GM23338 (cell line): ENCODE measurements at regions not wholly inside any gene's neighbourhood (a gene's known extent, or its start where the extent isn't known, plus 50 kb on each side); places are given as distances from the start of the nearest gene placed in this dataset.
A peak's percentile ranks its signal among the peaks of the same experiment; 100 is the strongest.

ENCODE experiments used
- ATAC-seq: fragments of 200-7000 bp; cut with Tn5 transposase; 3 replicates; pipeline ENCODE4 v1.9.1; 2020
- DNase-seq: peaks from one replicate; pipeline ENCODE4 v3.0.0-alpha.2; 2015; ENCODE audit warnings: low spot score
- H2AFZ ChIP-seq: fragments of 200-600 bp; sonication (generic); 2 replicates; pipeline ENCODE4 v1.8.0; 2016; ENCODE audit warnings: antibody characterized with exemption, mild to moderate bottlenecking, moderate library complexity
- H3F3A ChIP-seq: fragments of 200-600 bp; sonication (generic); replicated peaks from 2 replicates; pipeline ENCODE4 v1.8.0; 2017; ENCODE audit warnings: antibody characterized with exemption, mixed run types, low read depth
- H3K27ac ChIP-seq: fragments of 200-600 bp; sonication (generic); 2 replicates; pipeline ENCODE4 v1.6.1; 2016; ENCODE audit warnings: low read depth
- H3K27me3 ChIP-seq: fragments of 200-600 bp; sonication (generic); 2 replicates; pipeline ENCODE4 v1.8.0; 2016; ENCODE audit warnings: mild to moderate bottlenecking, mixed run types, moderate library complexity; ENCODE audit not compliant: insufficient read depth
- H3K36me3 ChIP-seq: fragments of 200-600 bp; sonication (generic); 2 replicates; pipeline ENCODE4 v1.8.0; 2016; ENCODE audit warnings: mild to moderate bottlenecking; ENCODE audit not compliant: insufficient read depth
- H3K4me1 ChIP-seq: fragments of 200-600 bp; sonication (generic); 2 replicates; pipeline ENCODE4 v1.8.0; 2016; ENCODE audit warnings: mild to moderate bottlenecking, moderate library complexity; ENCODE audit not compliant: insufficient read depth
- H3K4me2 ChIP-seq: fragments of 200-600 bp; sonication (generic); 2 replicates; pipeline ENCODE4 v1.7.1; 2017; ENCODE audit warnings: mixed run types
- H3K4me3 ChIP-seq: fragments of 200-600 bp; sonication (generic); 2 replicates; pipeline ENCODE4 v1.6.1; 2016; ENCODE audit warnings: mixed run types
- H3K79me2 ChIP-seq: fragments of 200-600 bp; sonication (generic); replicated peaks from 2 replicates; pipeline ENCODE4 v1.8.0; 2017; ENCODE audit warnings: mild to moderate bottlenecking; ENCODE audit not compliant: insufficient read depth
- H3K9me2 ChIP-seq: fragments of 200-600 bp; sonication (generic); 2 replicates; pipeline ENCODE4 v1.8.0; 2017; ENCODE audit not compliant: insufficient read depth
- H4K20me1 ChIP-seq: fragments of 200-600 bp; sonication (generic); replicated peaks from 2 replicates; pipeline ENCODE4 v1.8.0; 2017; ENCODE audit warnings: mild to moderate bottlenecking; ENCODE audit not compliant: insufficient read depth
- H3K27ac Mint-ChIP-seq: 2 replicates; pipeline ENCODE4 v1.8.0; 2020; ENCODE audit warnings: inconsistent platforms, mild to moderate bottlenecking, moderate library complexity, mixed read lengths
- H3K27me3 Mint-ChIP-seq: 3 replicates; pipeline ENCODE4 v1.8.0; 2022; ENCODE audit warnings: low read depth, mild to moderate bottlenecking, moderate library complexity, mixed read lengths, inconsistent platforms; ENCODE audit not compliant: insufficient read depth, poor library complexity
- H3K36me3 Mint-ChIP-seq: 3 replicates; pipeline ENCODE4 v1.8.0; 2021; ENCODE audit warnings: low read depth, mild to moderate bottlenecking, inconsistent platforms, moderate library complexity, mixed read lengths
- H3K4me1 Mint-ChIP-seq: 3 replicates; pipeline ENCODE4 v1.8.0; 2020; ENCODE audit warnings: mild to moderate bottlenecking, inconsistent platforms, mixed read lengths
- H3K4me3 Mint-ChIP-seq: 3 replicates; pipeline ENCODE4 v1.8.0; 2021; ENCODE audit warnings: moderate library complexity, mild to moderate bottlenecking, inconsistent platforms, mixed read lengths
- H3K9me3 Mint-ChIP-seq: 3 replicates; pipeline ENCODE4 v1.8.0; 2020; ENCODE audit warnings: moderate library complexity, mild to moderate bottlenecking, inconsistent platforms, mixed read lengths
- JUNB ChIP-seq: IDR thresholded peaks from one replicate; pipeline ENCODE4 v1.6.1; 2016; ENCODE audit warnings: antibody characterized with exemption; ENCODE audit not compliant: unreplicated experiment
- POLR2AphosphoS5 ChIP-seq: IDR thresholded peaks from 2 replicates; pipeline ENCODE4 v1.6.1; 2016; ENCODE audit warnings: antibody characterized with exemption, low read depth
- ZNF114 ChIP-seq: fragments of 250-450 bp; sonication (Bioruptor Pico); IDR thresholded peaks from 2 replicates; pipeline ENCODE4 v1.5.0; 2020; ENCODE audit warnings: mild to moderate bottlenecking, moderate library complexity
- ZNF331 ChIP-seq: fragments of 250-450 bp; sonication (Bioruptor Pico); IDR thresholded peaks from 2 replicates; pipeline ENCODE4 v1.5.0; 2020; ENCODE audit warnings: low read depth, mild to moderate bottlenecking, moderate library complexity
- TF ChIP-seq, protein P1 (sequence below), 2 experiments: fragments of 200-600 bp in 1 of 2; sonication (generic) in 1 of 2; conservative IDR thresholded peaks; 2 replicates each; pipeline versions ENCODE4 v1.5.1 to v1.6.1; 2016 to 2017; ENCODE audit warnings: antibody characterized with exemption in 2 of 2, low read depth in 2 of 2, mild to moderate bottlenecking in 2 of 2, moderate library complexity in 1 of 2

DNA sequence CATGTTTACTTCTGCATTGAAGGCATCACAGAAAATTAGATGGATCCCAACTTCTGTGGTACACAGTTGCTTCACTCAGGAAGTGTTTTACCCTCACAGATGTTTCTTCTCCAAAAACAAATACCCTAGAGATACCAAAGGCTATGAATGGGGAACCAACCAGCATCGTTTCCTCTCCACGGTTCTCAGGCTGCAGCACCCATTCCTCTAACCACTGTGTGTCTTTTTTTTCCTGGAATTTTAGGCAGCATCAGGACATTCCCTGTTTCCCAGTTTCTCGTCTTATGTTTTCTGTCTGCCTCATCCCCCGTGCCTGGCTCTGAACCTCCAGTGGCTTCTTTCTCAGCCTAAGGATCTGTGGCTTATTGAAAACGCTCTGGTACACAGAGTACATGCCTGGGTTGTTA lies 72.0 kb upstream of the TBX5 start:
- H3K4me3 Mint-ChIP-seq: no peak overlapping the region
- DNase-seq: no peak
- H3K9me3 Mint-ChIP-seq: no peaks in the 10 kb centered on the region
- Histone ChIP-seq H3K79me2 (no peaks in the 10 kb centered on the region), H3K4me1 (peaks cover 26% of the 10 kb centered on the region), H3K4me2 (peak overlapping the region; percentile 89), H2AFZ (no peak overlapping the region), H3K27me3 (peaks cover 76% of the 10 kb centered on the region), H4K20me1 (no peaks in the 10 kb centered on the region), H3K4me3 (no peak overlapping the region), H3F3A (0 out of 2 replicates have a peak, but pooled peaks cover 7% of the 10 kb centered on the region), H3K27ac (no peak overlapping the region), H3K9me2 (no peaks in the 10 kb centered on the region), H3K36me3 (no peaks in the 10 kb centered on the region)
- no peak overlapping the region for H3K27ac Mint-ChIP-seq
- no peaks in the 10 kb centered on the region for H3K36me3 Mint-ChIP-seq
- peaks cover 46% of the 10 kb centered on the region for H3K27me3 Mint-ChIP-seq
- H3K4me1 Mint-ChIP-seq: peaks cover 30% of the 10 kb centered on the region
- TF ChIP-seq JUNB: no peak
- no peak for TF ChIP-seq ZNF331
- no peak for ATAC-seq

DNA sequence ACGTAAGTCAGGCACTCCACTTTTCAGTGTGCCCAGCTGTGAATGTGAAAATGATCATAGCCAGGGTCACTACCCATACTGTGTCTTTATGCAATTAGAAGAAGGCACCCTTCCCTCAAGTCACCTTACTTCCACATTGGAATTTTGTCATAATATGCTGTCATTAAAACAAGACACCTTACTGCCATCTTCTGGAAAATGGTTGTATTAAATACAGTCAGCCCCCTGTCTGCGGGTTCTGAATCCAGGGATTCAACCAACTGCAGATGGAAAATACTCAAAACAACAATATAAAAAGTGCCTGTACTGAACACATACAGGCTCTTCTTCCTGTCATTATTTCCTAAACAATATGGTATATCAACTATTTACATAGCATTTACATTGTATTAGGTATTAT lies 70.2 kb upstream of the TBX5 start:
- Mint-ChIP-seq H3K4me3 (no peak overlapping the region), H3K27me3 (peaks cover 33% of the 10 kb centered on the region), H3K27ac (no peak overlapping the region), H3K36me3 (no peaks in the 10 kb centered on the region), H3K9me3 (no peaks in the 10 kb centered on the region), H3K4me1 (peaks cover 27% of the 10 kb centered on the region)
- no peaks in the 10 kb centered on the region for H4K20me1 ChIP-seq
- H2AFZ ChIP-seq: no peak overlapping the region
- peaks cover 24% of the 10 kb centered on the region for H3K4me1 ChIP-seq
- no peaks in the 10 kb centered on the region for H3K79me2 ChIP-seq
- H3K4me2 ChIP-seq: no peak overlapping the region
- H3K4me3 ChIP-seq: no peak overlapping the region
- H3K27ac ChIP-seq: no peak overlapping the region
- TF ChIP-seq, protein P1, sequence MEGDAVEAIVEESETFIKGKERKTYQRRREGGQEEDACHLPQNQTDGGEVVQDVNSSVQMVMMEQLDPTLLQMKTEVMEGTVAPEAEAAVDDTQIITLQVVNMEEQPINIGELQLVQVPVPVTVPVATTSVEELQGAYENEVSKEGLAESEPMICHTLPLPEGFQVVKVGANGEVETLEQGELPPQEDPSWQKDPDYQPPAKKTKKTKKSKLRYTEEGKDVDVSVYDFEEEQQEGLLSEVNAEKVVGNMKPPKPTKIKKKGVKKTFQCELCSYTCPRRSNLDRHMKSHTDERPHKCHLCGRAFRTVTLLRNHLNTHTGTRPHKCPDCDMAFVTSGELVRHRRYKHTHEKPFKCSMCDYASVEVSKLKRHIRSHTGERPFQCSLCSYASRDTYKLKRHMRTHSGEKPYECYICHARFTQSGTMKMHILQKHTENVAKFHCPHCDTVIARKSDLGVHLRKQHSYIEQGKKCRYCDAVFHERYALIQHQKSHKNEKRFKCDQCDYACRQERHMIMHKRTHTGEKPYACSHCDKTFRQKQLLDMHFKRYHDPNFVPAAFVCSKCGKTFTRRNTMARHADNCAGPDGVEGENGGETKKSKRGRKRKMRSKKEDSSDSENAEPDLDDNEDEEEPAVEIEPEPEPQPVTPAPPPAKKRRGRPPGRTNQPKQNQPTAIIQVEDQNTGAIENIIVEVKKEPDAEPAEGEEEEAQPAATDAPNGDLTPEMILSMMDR (conservative IDR thresholded peaks at IDR 0.05; ENCODE audit: low read depth in 2 of 2): peak; percentile 58 to 66
- TF ChIP-seq ZNF114 (CRISPR knock-in tag): no peak
- H3K27me3 ChIP-seq: peaks cover 58% of the 10 kb centered on the region
- DNase-seq (peak; percentile 62), ATAC-seq (0 out of 3 replicates have a peak, but pooled peaks have one; percentile 12)
- no peaks in the 10 kb centered on the region for H3K36me3 ChIP-seq
- 0 out of 2 replicates have a peak, but pooled peaks cover 7% of the 10 kb centered on the region for H3F3A ChIP-seq
- H3K9me2 ChIP-seq: no peaks in the 10 kb centered on the region

DNA sequence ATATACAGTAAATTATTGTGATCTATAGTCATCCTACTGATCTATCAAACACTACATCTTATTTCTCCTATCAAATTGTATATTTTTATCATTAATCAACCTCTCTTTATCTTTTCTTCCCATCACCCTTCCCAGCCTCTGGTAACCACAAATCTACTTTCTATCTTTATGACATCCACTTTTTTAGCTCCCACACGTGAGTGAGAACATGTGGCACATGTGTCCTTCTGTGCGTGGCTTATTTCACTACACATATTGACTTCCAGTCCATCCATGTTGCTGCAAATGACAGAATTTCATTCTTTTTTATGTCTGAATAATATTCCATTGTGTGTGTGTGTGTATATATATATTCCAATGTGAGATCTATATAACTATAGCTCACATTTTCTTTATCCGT lies 67.8 kb upstream of the TBX5 start:
- no peaks in the 10 kb centered on the region for H3K79me2 ChIP-seq
- H3K36me3 Mint-ChIP-seq: no peaks in the 10 kb centered on the region
- no peaks in the 10 kb centered on the region for H3K9me2 ChIP-seq
- no peak overlapping the region for H3K4me3 Mint-ChIP-seq
- H3K4me1 ChIP-seq: peaks cover 7% of the 10 kb centered on the region
- no peak overlapping the region for H3K4me2 ChIP-seq
- no peak for DNase-seq
- H4K20me1 ChIP-seq: no peaks in the 10 kb centered on the region
- H3K27me3 ChIP-seq: peaks cover 37% of the 10 kb centered on the region
- peaks cover 9% of the 10 kb centered on the region for H3K27me3 Mint-ChIP-seq
- no peak overlapping the region for H3K27ac ChIP-seq
- peaks cover 8% of the 10 kb centered on the region for H3K4me1 Mint-ChIP-seq
- H3F3A ChIP-seq: 0 out of 2 replicates have a peak, but pooled peaks cover 7% of the 10 kb centered on the region
- no peak for ATAC-seq
- no peaks in the 10 kb centered on the region for H3K9me3 Mint-ChIP-seq
- H2AFZ ChIP-seq: no peak overlapping the region
- H3K36me3 ChIP-seq: no peaks in the 10 kb centered on the region
- no peak overlapping the region for H3K4me3 ChIP-seq
- no peak overlapping the region for H3K27ac Mint-ChIP-seq
- TF ChIP-seq POLR2AphosphoS5: no peak
- TF ChIP-seq, protein P1 (conservative IDR thresholded peaks at IDR 0.05; ENCODE audit: low read depth in 2 of 2): no peak
